HL-60 (cell line): ENCODE measurements at regions not wholly inside any gene's neighbourhood (a gene's known extent, or its start where the extent isn't known, plus 50 kb on each side); places are given as distances from the start of the nearest gene placed in this dataset.

Experiments
- DNase-seq, 2 experiments: peaks; one replicate each; pipeline ENCODE4 v3.0.0-alpha.2; 2010 to 2020; ENCODE audit warnings: low read depth in 1 of 2, low spot score in 1 of 2
- H3K27ac ChIP-seq: fragments of 250-450 bp; sonication (Bioruptor Pico); replicated peaks from 2 replicates; pipeline ENCODE4 v1.5.1; 2020; ENCODE audit warnings: mild to moderate bottlenecking, moderate library complexity
- H3K27me3 ChIP-seq: fragments of 250-450 bp; sonication (Bioruptor Pico); 2 replicates; pipeline ENCODE4 v1.5.1; 2021; ENCODE audit warnings: mild to moderate bottlenecking, moderate library complexity; ENCODE audit not compliant: insufficient read depth, poor library complexity, severe bottlenecking
- H3K4me3 ChIP-seq: replicated peaks from 2 replicates; pipeline ENCODE4 v1.5.1; 2011; ENCODE audit warnings: mild to moderate bottlenecking, control low read depth, low read length; ENCODE audit not compliant: insufficient read depth
- GABPA ChIP-seq: IDR thresholded peaks from 2 replicates; pipeline ENCODE4 v1.6.1; 2012; ENCODE audit warnings: low read depth
- POLR2AphosphoS5 ChIP-seq: IDR thresholded peaks from 2 replicates; pipeline ENCODE4 v1.6.1; 2012; ENCODE audit warnings: low read depth
- SPI1 ChIP-seq: IDR thresholded peaks from 2 replicates; pipeline ENCODE4 v1.6.1; 2012; ENCODE audit warnings: low read depth, mild to moderate bottlenecking, borderline replicate concordance
- TF ChIP-seq, protein P1 (sequence below): IDR thresholded peaks from 2 replicates; pipeline ENCODE4 v1.6.1; 2012; ENCODE audit warnings: low read depth; ENCODE audit not compliant: insufficient replicate concordance
- TF ChIP-seq, protein P2 (sequence below): IDR thresholded peaks from one replicate; pipeline ENCODE4 v1.5.1; 2011; ENCODE audit warnings: low read length, control low read depth, inconsistent platforms; ENCODE audit not compliant: insufficient read depth

DNA sequence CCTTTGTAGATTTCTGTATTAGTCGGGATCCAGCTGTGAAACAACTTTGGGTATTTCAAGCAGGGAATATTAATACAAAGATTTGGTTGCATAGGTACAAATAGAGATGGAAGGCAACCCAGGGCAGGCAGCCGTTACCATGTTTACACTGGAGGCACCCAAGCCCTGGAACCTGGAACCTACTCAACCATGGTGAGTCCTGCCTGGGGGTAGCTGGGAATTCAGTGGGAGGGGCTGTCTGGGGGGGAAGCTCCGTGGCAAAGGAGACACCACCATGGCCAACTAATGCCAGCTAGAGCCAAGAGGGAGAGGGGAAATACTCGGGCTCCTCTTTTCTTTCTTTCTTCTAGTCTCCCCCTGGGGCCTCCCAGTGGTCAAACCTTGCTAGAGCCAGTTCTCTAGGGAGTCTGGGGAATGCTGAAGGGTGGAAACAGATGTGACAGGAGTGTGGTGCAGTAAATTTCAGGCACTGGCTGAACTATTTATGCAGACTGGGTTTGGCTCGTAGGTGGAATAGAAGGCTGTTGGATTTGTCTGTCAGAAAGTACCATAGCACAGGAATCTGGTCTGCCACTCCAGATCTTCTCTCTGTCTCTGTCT lies 91.9 kb upstream of the CACNA1E start:
- TF ChIP-seq, protein P1, sequence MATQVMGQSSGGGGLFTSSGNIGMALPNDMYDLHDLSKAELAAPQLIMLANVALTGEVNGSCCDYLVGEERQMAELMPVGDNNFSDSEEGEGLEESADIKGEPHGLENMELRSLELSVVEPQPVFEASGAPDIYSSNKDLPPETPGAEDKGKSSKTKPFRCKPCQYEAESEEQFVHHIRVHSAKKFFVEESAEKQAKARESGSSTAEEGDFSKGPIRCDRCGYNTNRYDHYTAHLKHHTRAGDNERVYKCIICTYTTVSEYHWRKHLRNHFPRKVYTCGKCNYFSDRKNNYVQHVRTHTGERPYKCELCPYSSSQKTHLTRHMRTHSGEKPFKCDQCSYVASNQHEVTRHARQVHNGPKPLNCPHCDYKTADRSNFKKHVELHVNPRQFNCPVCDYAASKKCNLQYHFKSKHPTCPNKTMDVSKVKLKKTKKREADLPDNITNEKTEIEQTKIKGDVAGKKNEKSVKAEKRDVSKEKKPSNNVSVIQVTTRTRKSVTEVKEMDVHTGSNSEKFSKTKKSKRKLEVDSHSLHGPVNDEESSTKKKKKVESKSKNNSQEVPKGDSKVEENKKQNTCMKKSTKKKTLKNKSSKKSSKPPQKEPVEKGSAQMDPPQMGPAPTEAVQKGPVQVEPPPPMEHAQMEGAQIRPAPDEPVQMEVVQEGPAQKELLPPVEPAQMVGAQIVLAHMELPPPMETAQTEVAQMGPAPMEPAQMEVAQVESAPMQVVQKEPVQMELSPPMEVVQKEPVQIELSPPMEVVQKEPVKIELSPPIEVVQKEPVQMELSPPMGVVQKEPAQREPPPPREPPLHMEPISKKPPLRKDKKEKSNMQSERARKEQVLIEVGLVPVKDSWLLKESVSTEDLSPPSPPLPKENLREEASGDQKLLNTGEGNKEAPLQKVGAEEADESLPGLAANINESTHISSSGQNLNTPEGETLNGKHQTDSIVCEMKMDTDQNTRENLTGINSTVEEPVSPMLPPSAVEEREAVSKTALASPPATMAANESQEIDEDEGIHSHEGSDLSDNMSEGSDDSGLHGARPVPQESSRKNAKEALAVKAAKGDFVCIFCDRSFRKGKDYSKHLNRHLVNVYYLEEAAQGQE = no peak
- TF ChIP-seq GABPA (no peak), SPI1 (no peak), POLR2AphosphoS5 (no peak)
- TF ChIP-seq, protein P2, sequence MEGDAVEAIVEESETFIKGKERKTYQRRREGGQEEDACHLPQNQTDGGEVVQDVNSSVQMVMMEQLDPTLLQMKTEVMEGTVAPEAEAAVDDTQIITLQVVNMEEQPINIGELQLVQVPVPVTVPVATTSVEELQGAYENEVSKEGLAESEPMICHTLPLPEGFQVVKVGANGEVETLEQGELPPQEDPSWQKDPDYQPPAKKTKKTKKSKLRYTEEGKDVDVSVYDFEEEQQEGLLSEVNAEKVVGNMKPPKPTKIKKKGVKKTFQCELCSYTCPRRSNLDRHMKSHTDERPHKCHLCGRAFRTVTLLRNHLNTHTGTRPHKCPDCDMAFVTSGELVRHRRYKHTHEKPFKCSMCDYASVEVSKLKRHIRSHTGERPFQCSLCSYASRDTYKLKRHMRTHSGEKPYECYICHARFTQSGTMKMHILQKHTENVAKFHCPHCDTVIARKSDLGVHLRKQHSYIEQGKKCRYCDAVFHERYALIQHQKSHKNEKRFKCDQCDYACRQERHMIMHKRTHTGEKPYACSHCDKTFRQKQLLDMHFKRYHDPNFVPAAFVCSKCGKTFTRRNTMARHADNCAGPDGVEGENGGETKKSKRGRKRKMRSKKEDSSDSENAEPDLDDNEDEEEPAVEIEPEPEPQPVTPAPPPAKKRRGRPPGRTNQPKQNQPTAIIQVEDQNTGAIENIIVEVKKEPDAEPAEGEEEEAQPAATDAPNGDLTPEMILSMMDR = no peak
- DNase-seq = no peak
- no peak overlapping the region for H3K27ac ChIP-seq
- H3K27me3 ChIP-seq = no peaks in the 10 kb centered on the region
- H3K4me3 ChIP-seq = no peak overlapping the region

DNA sequence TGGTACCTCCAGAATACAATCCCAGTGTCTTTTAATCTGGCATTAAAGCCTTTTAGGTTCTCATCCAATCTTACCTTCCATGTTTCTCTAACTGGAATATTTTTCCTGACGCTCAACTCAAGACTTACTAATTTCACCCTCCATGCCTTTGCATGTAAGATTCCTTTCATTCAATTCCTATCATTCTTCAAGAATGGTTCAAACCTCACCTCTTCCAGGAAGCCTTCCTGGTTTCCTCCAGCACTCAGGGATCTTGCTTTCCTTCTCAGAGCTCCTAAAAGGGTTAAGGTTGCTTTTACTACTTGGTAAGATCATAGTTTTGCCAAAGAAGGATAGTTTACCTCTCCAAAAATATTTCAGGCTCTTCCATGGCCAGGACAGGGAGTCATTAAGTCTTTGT lies 91.2 kb upstream of the CACNA1E start:
- H3K27ac ChIP-seq = no peak overlapping the region
- DNase-seq = no peak
- TF ChIP-seq GABPA (no peak), SPI1 (no peak), POLR2AphosphoS5 (no peak)
- TF ChIP-seq, protein P2 = no peak
- TF ChIP-seq, protein P1 = no peak
- no peaks in the 10 kb centered on the region for H3K27me3 ChIP-seq
- H3K4me3 ChIP-seq = no peak overlapping the region

DNA sequence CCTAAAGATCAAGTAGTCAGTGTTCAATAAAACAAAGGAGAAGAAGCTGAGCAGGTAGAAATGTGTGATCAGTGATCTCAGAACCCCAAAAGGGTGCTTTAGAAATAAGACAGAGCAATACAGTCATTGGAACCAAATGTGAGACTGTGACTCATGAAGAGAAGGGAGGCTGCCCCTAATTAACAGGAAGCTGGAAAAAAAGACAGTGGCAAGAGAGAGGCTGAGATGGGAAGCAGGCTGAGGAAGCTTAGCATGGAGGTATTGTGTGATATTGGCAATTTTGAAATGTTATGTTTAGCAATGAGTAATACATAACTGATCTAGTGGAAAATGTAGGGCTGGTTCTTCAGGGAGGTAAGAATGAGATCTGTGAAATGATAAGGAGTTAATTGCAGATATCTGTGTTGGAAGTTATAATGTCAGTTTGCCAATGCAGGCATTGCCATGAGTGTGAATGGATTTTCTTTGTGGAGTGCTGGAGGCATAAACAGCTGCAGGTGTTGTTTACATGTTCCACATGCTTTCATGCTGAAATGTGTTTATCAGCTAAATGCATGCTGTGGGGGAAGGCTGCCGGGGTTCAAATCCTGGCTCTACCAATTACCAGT lies 90.6 kb upstream of the CACNA1E start:
- Histone ChIP-seq H3K27me3 (no peaks in the 10 kb centered on the region), H3K4me3 (no peak overlapping the region), H3K27ac (no peak overlapping the region)
- TF ChIP-seq GABPA = no peak
- TF ChIP-seq, protein P2 = no peak
- no peak for TF ChIP-seq SPI1
- no peak for TF ChIP-seq POLR2AphosphoS5
- TF ChIP-seq, protein P1 = no peak
- DNase-seq = no peak
